Esophagus squamous epithelium (tissue), 5 donors: ENCODE measurements at regions not wholly inside any gene's neighbourhood (a gene's known extent, or its start where the extent isn't known, plus 50 kb on each side); places are given as distances from the start of the nearest gene placed in this dataset.

Experiments
- DNase-seq: peaks from one replicate; lab custom pipeline; 2025; lab: John Stamatoyannopoulos, UW
- H3K27ac ChIP-seq, 4 donors: fragments of 200-600 bp; sonication (generic); one replicate each; pipeline ENCODE4 v1.5.1; 2016 to 2019; ENCODE audit warnings: mild to moderate bottlenecking in 1 of 4
- H3K27me3 ChIP-seq, 4 donors: fragments of 200-600 bp; sonication (generic); 1 replicate in 3 of 4; 2 replicates in 1 of 4; pipeline versions ENCODE4 v1.5.1 to v1.6.0; 2017 to 2021; ENCODE audit warnings: antibody characterized with exemption in 1 of 4
- H3K36me3 ChIP-seq, 3 donors: fragments of 200-600 bp; sonication (generic); one replicate each; pipeline ENCODE4 v1.5.1; 2016 to 2019
- H3K4me1 ChIP-seq, 3 donors: fragments of 200-600 bp; sonication (generic); one replicate each; pipeline ENCODE4 v1.5.1; 2017 to 2019
- H3K4me3 ChIP-seq, 4 donors: fragments of 200-600 bp; sonication (generic); 1 replicate in 3 of 4; 2 replicates in 1 of 4; pipeline ENCODE4 v1.5.1; 2016 to 2019; ENCODE audit warnings: mild to moderate bottlenecking in 2 of 4, moderate library complexity in 1 of 4
- H3K9me3 ChIP-seq, 3 donors: fragments of 200-600 bp; sonication (generic); one replicate each; pipeline ENCODE4 v1.5.1; 2016 to 2019
- POLR2A ChIP-seq, 4 donors: fragments of 450-650 bp; IDR thresholded peaks; one replicate each; pipeline ENCODE4 v1.6.1; 2017; ENCODE audit warnings: antibody characterized with exemption in 4 of 4, mild to moderate bottlenecking in 4 of 4, moderate library complexity in 3 of 4
- WGBS, 2 donors: methylation state at CpG; one replicate each; pipeline ENCODE4 v1.1.5; 2018; 5-methylcytosine and 5-hydroxymethylcytosine counted together
- intact Hi-C: fragments of 100-400 bp; cut with DNase I; formaldehyde crosslinking; loops from one replicate; pipeline ENCODE4 v1.15.0; 2022
- TF ChIP-seq, protein P1 (sequence below), 6 experiments: fragments of 450-650 bp in 4 of 6; fragments of 200-600 bp in 2 of 6; sonication (generic) in 2 of 6; IDR thresholded peaks; one replicate each; pipeline ENCODE4 v1.5.1; 2016 to 2019; ENCODE audit warnings: antibody characterized with exemption in 6 of 6, mild to moderate bottlenecking in 4 of 6, moderate library complexity in 4 of 6
- donor health status: DM: yes; HTN: yes; CAD: no.

DNA sequence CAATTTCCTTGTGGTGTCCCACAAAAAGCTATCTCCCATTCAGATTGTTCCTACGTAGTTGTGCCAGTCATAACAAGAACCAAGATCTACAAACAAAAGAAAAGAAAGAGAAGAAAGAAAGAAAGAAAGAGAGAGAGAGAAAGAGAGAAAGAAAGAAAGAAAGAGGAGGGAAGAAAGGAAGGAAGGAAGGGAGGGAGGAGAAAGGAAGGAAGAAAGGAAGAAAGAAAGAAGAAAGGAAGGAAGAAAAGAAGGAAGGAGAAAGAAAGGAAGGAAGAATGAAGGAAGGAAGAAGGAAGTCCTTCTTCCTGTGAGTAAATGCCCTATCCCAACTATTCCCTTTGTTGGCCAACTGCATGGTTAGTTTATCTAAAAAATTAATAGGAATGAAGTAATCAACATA is 366.0 kb downstream of the DHRSX start:
- no peak for TF ChIP-seq POLR2A (IDR thresholded peaks at IDR 0.05)
- TF ChIP-seq, protein P1, sequence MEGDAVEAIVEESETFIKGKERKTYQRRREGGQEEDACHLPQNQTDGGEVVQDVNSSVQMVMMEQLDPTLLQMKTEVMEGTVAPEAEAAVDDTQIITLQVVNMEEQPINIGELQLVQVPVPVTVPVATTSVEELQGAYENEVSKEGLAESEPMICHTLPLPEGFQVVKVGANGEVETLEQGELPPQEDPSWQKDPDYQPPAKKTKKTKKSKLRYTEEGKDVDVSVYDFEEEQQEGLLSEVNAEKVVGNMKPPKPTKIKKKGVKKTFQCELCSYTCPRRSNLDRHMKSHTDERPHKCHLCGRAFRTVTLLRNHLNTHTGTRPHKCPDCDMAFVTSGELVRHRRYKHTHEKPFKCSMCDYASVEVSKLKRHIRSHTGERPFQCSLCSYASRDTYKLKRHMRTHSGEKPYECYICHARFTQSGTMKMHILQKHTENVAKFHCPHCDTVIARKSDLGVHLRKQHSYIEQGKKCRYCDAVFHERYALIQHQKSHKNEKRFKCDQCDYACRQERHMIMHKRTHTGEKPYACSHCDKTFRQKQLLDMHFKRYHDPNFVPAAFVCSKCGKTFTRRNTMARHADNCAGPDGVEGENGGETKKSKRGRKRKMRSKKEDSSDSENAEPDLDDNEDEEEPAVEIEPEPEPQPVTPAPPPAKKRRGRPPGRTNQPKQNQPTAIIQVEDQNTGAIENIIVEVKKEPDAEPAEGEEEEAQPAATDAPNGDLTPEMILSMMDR (IDR thresholded peaks at IDR 0.05): no peak
- no peak for DNase-seq
- no peak overlapping the region for H3K27ac ChIP-seq
- WGBS, 2 donors: 0 to 33% methylated on average over 1 of the region's 1 CpG
- H3K9me3 ChIP-seq: no peaks in the 10 kb centered on the region
- no peak overlapping the region for H3K4me3 ChIP-seq
- H3K36me3 ChIP-seq: no peaks in the 10 kb centered on the region
- intact Hi-C loops: no loop called here
- H3K27me3 ChIP-seq: no peaks in the 10 kb centered on the region
- H3K4me1 ChIP-seq: no peaks in the 10 kb centered on the region
